ENCODE measurements at regions not wholly inside any gene's neighbourhood (a gene's known extent, or its start where the extent isn't known, plus 50 kb on each side); places are given as distances from the start of the nearest gene placed in this dataset.

GRCh38 chr9:107945961-107946360 is 456.4 kb upstream of the KLF4 start:
- peak overlapping the region; percentile 50 for H3K27ac ChIP-seq
- TF ChIP-seq, protein P1, sequence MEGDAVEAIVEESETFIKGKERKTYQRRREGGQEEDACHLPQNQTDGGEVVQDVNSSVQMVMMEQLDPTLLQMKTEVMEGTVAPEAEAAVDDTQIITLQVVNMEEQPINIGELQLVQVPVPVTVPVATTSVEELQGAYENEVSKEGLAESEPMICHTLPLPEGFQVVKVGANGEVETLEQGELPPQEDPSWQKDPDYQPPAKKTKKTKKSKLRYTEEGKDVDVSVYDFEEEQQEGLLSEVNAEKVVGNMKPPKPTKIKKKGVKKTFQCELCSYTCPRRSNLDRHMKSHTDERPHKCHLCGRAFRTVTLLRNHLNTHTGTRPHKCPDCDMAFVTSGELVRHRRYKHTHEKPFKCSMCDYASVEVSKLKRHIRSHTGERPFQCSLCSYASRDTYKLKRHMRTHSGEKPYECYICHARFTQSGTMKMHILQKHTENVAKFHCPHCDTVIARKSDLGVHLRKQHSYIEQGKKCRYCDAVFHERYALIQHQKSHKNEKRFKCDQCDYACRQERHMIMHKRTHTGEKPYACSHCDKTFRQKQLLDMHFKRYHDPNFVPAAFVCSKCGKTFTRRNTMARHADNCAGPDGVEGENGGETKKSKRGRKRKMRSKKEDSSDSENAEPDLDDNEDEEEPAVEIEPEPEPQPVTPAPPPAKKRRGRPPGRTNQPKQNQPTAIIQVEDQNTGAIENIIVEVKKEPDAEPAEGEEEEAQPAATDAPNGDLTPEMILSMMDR (conservative IDR thresholded peaks at IDR 0.05) = no peak

- TF ChIP-seq, protein P1 (conservative IDR thresholded peaks at IDR 0.05) = no peak
- H3K27ac ChIP-seq = peak overlapping the region; percentile 50
These were observed 455.9 kb upstream of the KLF4 start for GRCh38 chr9:107945493-107945892.

DNA sequence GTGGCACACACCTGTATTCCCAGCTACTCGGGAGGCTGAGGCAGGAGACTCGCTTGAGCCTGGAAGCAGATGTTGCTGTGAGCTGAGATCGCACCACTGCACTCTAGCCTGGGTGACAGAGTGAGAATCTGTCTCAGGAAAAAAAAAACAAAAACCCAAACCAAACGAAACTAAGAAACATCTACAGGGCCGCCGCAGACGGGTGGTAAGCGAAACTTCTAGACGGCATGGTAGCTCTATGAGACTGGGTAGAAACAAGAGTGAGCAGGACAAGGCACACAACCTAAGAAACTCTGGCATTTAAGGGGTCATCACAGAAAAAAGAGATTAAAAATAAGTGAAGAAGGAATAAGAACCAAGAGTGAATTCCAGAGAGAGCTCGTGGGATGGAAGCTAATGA is 454.8 kb upstream of the KLF4 start:
- TF ChIP-seq, protein P1 (conservative IDR thresholded peaks at IDR 0.05) = no peak
- no peak overlapping the region for H3K27ac ChIP-seq

DNA sequence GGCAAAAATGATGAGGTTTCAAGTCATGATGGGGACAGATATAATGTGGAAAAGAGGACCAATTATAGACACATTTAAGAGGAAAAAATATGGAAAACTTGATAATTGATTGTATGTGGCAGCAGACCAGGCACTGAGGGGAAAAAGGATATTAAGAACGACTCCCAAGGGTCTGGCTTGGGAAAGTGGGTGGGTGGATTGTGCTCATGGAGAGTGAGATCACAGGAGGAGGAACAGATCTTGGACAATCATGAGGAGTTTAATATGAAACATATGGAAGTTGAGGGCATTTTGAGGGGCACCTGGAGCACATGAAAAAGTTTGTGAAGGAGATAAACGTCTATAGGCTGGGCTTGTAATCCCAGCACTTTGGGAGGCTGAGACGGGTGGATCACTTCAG is 454.3 kb upstream of the KLF4 start:
- H3K27ac ChIP-seq = no peak overlapping the region
- TF ChIP-seq, protein P1 (conservative IDR thresholded peaks at IDR 0.05) = no peak

GRCh38 chr9:107942856-107943255 is 453.3 kb upstream of the KLF4 start:
- H3K27ac ChIP-seq = no peak overlapping the region
- TF ChIP-seq, protein P1 (conservative IDR thresholded peaks at IDR 0.05) = no peak

- TF ChIP-seq, protein P1 (conservative IDR thresholded peaks at IDR 0.05) = no peak
- H3K27ac ChIP-seq = no peak overlapping the region
These were observed 452.7 kb upstream of the KLF4 start for GRCh38 chr9:107942291-107942690.

DNA sequence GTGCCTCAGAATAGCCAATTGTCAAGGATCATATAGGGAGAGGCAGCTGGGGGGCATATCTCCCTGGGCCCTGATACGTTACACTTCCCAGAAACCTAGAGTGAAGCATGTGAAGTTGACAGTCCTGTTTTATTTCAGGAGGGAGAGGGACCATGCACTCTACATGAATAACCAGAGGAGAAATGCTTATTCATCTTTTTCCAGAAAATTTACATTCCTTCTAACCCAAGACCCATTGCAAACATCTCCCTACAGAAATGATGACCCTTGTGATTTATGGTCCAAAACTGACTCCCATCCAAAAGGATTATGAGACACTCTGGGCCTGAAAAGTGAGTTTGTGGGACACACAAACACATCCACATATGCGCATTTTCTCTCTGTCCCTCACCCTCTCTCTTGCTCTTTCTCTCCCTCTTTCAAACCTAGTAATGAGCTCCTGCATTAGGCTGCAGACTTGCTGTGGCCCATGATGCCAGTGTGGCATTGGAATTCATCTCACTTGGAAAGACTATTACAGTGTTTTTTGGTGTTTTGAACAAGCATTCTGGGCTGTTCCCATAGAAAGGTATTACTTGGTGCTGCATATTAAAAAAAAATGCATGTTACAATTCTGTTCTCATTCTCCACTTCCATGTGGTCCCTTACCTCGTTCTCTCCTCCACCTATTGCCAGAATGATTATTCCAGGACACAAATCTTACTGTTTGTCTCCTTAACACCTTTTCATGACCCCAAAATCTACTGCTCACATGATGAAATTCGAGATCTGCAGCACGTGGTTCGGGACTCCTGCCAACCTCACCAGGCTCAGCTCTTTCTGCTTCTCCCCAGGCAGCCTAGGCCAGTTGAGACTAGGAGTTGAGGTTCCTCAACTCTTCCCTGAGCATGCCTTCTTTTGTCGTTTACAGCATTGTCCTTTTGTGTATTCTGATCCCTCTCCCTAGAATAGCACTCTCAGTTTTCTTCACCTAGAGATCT is 451.3 kb upstream of the KLF4 start:
- TF ChIP-seq, protein P1 (conservative IDR thresholded peaks at IDR 0.05) = no peak
- H3K27ac ChIP-seq = no peak overlapping the region
